Ishikawa (cell line): ENCODE measurements at regions not wholly inside any gene's neighbourhood (a gene's known extent, or its start where the extent isn't known, plus 50 kb on each side); places are given as distances from the start of the nearest gene placed in this dataset.

Source experiments
- CEBPB ChIP-seq: IDR thresholded peaks from 2 replicates; pipeline ENCODE4 v1.6.1; 2012
- CREB1 ChIP-seq: IDR thresholded peaks from 2 replicates; pipeline ENCODE4 v1.6.1; 2012; ENCODE audit warnings: low read depth
- EGR1 ChIP-seq: IDR thresholded peaks from 2 replicates; pipeline ENCODE4 v1.6.1; 2012
- EP300 ChIP-seq: IDR thresholded peaks from 2 replicates; pipeline ENCODE4 v1.6.1; 2012; ENCODE audit warnings: borderline replicate concordance
- FOXM1 ChIP-seq: IDR thresholded peaks from 2 replicates; pipeline ENCODE4 v1.6.1; 2012; ENCODE audit warnings: low read depth, borderline replicate concordance
- MAX ChIP-seq: IDR thresholded peaks from 2 replicates; pipeline ENCODE4 v1.6.1; 2012
- NFIC ChIP-seq: IDR thresholded peaks from 2 replicates; pipeline ENCODE4 v1.6.1; 2012
- RAD21 ChIP-seq: IDR thresholded peaks from 2 replicates; pipeline ENCODE4 v1.6.1; 2012; ENCODE audit warnings: low read depth
- REST ChIP-seq: IDR thresholded peaks from 2 replicates; pipeline ENCODE4 v1.6.1; 2012; ENCODE audit warnings: low read depth, mild to moderate bottlenecking
- TAF1 ChIP-seq: IDR thresholded peaks from 2 replicates; pipeline ENCODE4 v1.6.1; 2012; ENCODE audit warnings: low read depth, mild to moderate bottlenecking
- TCF12 ChIP-seq: IDR thresholded peaks from 2 replicates; pipeline ENCODE4 v1.6.1; 2012; ENCODE audit warnings: low read depth
- TEAD4 ChIP-seq: IDR thresholded peaks from 2 replicates; pipeline ENCODE4 v1.6.1; 2012
- USF1 ChIP-seq: IDR thresholded peaks from 2 replicates; pipeline ENCODE4 v1.6.1; 2012
- YY1 ChIP-seq: IDR thresholded peaks from 2 replicates; pipeline ENCODE4 v1.6.1; 2012; ENCODE audit warnings: low read depth

GRCh38 chr17:79674506-79675412 lies 56.0 kb upstream of the ENPP7 start:
- TF ChIP-seq CREB1, result no peak
- TF ChIP-seq EP300, result no peak
- no peak for TF ChIP-seq CEBPB
- no peak for TF ChIP-seq RAD21
- no peak for TF ChIP-seq NFIC
- no peak for TF ChIP-seq USF1
- TF ChIP-seq FOXM1, result no peak
- no peak for TF ChIP-seq YY1
- no peak for TF ChIP-seq TAF1
- TF ChIP-seq MAX, result no peak
- TF ChIP-seq TEAD4, result no peak
- no peak for TF ChIP-seq REST
- TF ChIP-seq EGR1, result no peak
- no peak for TF ChIP-seq TCF12
